GM18520 (cell line): ENCODE measurements at regions not wholly inside any gene's neighbourhood (a gene's known extent, or its start where the extent isn't known, plus 50 kb on each side); places are given as distances from the start of the nearest gene placed in this dataset.
"Not testable (repeated sequence)": the region's sequence is repeated elsewhere in the genome, so short reads cannot be mapped to it uniquely, and the experiment has no call there.

Source experiments
- ATAC-seq: cut with Tn5 transposase; IDR thresholded peaks from one replicate; pipeline ENCODE4 v1.9.1; 2021; ENCODE audit not compliant: unreplicated experiment

GRCh38 chr17:72464221-72464620, 343.4 kb downstream of the SOX9 start:
- ATAC-seq, result not testable (repeated sequence)

GRCh38 chr17:72465191-72466024, 344.6 kb downstream of the SOX9 start:
- ATAC-seq, result no peak

DNA sequence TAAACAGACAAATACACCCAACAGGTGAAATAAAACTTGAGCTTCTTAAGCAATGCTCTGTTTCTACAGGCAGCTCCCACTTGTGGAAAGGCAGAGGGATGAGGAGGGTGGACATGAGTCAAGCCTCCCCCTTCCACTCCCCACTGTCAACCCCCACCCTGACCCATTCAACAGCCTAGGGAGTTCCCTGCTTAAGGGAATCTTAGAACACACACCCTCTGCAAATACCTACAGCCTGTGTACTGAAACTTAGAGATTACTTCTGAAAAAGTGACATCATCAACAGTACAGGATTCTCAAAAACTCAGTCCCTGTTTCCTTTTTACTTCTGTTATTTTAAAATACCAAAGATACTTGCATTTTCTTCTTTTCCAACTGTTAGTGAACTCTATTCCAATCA, 345.4 kb downstream of the SOX9 start:
- ATAC-seq, result peak; percentile 50

- no peak for ATAC-seq
Measured at GRCh38 chr17:72466606-72467005, 345.8 kb downstream of the SOX9 start.

- no peak for ATAC-seq
Measured at GRCh38 chr17:72467841-72468653, 347.2 kb downstream of the SOX9 start.

DNA sequence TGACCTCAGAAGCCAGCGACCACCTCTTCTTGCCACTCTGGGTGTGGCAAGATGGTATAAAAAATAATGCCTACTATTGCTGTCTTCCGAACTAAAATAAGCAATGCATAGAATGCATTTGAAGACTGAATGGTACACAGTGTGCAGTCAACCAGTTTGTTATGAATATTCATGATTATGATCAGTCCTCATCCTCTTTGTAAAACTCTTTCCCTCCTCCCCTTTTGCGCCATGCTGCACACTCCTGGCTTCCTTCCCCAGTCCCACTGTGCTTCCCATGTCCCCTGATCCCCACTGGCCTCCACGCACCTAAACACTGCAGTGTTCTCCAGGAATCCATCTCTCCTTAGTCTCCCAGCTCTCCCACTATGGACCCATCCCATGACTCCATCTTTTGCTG, 348.0 kb downstream of the SOX9 start:
- ATAC-seq, result no peak

- no peak for ATAC-seq
Measured at GRCh38 chr17:72470121-72470705, 349.4 kb downstream of the SOX9 start.

- ATAC-seq, result no peak
Measured at GRCh38 chr17:72470734-72471133, 349.9 kb downstream of the SOX9 start.

DNA sequence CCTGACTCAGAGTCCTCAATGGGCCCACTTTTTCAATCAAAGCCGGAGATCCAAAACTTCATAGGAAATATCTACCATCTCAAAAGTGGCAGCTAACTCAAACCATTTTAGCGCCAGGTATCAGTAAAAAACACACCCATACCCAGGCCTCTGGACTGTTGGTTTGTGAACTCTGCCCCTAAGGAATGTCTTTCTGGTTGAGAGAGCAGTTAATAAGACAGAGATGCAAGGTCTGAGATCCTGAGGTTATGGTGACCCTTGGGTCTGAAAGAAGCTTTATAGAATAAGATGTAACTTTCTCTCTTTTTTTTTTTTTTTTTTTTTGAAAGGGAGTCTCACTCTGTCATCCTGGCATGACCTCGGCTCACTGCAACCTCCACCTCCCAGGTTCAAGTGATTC, 350.5 kb downstream of the SOX9 start:
- ATAC-seq, result no peak

DNA sequence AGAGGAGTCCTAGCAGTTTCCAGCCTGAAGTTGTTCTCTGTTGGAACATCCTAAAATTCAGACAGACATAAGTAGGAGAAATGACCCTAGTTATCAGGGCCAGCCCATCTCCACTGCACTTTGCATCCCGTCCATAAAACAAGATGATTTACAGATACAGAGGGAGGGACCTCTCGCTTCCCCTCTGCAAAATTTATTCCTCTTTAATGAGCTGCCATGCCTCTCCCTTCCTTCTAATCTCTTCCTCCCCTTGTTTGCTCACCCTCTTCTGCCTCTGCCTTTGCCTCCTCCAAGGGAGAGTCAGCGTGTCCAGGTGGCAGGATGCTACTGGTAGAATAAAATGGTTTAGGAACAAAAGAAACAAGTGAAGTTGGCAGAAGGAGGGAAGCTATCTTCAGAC, 351.3 kb downstream of the SOX9 start:
- no peak for ATAC-seq

DNA sequence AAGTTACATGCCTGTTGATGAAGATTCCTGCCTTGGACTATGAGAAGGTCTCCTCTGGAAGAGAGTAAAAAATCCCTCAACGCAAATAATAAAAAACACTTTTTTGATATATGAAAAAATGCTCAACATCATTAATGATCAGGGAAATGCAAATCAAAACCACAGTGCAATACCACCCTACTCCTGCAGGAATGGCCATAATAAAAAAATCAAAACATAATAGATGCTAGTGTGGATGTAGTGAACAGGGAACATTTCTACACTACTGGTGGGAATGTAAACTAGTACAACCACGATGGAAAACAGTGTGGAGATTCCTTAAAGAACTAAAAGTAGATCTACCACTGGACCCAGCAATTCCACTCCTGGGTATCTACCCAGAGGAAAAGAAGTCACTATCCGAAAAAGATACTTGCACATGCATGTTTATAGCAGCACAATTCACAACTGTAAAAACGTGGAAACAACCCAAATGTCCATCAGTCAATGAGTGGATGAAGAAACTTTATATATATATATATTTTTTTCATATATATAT, 352.1 kb downstream of the SOX9 start:
- not testable (repeated sequence) for ATAC-seq

- no peak for ATAC-seq
Measured at GRCh38 chr17:72474243-72474642, 353.4 kb downstream of the SOX9 start.

GRCh38 chr17:72474719-72475477, 354.1 kb downstream of the SOX9 start:
- ATAC-seq, result no peak

- ATAC-seq, result no peak
Measured at GRCh38 chr17:72476134-72476533, 355.3 kb downstream of the SOX9 start.

GRCh38 chr17:72476575-72476986, 355.8 kb downstream of the SOX9 start:
- no peak for ATAC-seq

DNA sequence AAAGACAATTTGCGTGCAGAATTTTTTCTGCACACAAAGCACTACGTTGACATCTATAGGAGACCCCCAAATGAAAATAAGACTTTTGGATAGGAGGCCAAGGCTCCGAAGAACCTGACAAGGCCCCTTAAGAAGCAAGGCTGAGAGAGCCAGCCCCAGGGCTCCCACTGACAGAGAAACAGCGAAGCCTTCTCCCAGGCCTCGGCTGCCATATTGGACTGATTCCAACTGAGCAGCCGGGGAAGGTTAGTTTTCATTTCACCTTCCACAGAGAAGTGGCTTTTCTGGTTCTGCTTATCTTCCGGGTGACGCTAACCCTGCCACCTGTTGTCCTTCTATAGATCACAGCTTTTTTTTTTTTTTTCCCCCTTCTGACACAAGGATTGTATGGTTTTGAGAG, 356.7 kb downstream of the SOX9 start:
- ATAC-seq, result no peak

DNA sequence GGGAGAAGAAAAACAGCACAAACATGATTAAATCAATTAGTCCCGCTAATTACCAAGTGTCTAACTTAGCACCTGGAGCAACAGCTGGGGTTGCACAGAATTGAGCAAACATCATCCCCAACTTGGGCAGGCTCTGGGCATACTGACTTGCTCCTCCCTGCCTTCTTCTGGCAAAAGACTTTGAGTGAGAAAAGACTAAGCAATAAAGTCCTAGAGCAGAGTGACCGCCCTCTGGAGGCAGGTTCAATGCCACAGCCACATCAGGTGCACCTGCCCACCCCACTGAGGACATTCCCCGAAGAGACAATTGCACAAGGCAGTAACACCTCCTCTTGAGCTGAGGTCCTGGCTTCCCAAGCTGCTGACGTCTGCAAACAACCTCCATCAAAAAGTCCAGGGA, 358.3 kb downstream of the SOX9 start:
- no peak for ATAC-seq

GRCh38 chr17:72481572-72481971, 360.8 kb downstream of the SOX9 start:
- ATAC-seq, result no peak

DNA sequence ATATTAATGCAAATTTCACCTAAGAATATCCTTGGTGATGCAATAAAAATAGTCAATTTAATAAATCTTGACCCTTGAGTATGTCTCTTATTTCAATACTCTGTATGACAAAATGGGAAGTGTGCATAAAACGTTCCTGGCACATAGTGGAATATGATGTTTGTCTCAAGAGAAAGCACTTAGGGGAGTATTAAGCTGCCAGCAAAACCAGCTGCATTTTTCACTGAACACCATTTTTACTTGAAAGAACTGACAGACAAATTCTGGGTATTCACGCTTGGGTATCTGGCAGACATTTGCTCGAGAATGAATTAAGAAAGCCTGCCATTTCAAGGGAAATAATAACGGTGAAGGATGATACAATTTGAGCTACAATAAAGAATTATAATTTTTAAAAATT, 364.8 kb downstream of the SOX9 start:
- ATAC-seq, result no peak

GRCh38 chr17:72486806-72487205, 366.0 kb downstream of the SOX9 start:
- no peak for ATAC-seq
